WI38 (cell line): ENCODE measurements at regions not wholly inside any gene's neighbourhood (a gene's known extent, or its start where the extent isn't known, plus 50 kb on each side); places are given as distances from the start of the nearest gene placed in this dataset.
"Not testable (repeated sequence)": the region's sequence is repeated elsewhere in the genome, so short reads cannot be mapped to it uniquely, and the experiment has no call there.

Experiments used
- H3K4me3 ChIP-seq: 2 replicates; pipeline ENCODE4 v1.5.1; 2011; ENCODE audit warnings: low read depth, mild to moderate bottlenecking, control low read depth, low read length
- TF ChIP-seq, protein P1 (sequence below): IDR thresholded peaks from 2 replicates; pipeline ENCODE4 v1.5.1; 2012; ENCODE audit warnings: low read depth, mild to moderate bottlenecking, control low read depth, low read length

DNA sequence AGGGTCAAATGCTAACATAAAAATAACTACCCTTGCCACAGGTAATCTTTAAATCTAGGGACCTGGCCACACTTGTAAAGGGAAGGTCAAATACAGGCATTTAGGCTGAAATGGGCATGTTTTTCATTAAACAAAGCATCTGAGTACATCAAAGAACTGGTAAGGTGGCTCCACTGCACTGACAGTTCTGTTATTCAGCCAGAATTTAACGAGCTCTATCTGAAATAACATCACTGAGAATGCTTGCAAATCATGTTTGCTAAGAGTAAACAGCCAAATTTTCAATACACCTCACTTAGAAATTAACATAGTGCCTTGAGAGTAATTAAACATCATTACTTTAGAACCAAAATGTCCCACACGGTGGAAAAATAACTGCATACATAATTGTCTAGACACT lies 118.9 kb downstream of the MTHFS start:
- TF ChIP-seq, protein P1, sequence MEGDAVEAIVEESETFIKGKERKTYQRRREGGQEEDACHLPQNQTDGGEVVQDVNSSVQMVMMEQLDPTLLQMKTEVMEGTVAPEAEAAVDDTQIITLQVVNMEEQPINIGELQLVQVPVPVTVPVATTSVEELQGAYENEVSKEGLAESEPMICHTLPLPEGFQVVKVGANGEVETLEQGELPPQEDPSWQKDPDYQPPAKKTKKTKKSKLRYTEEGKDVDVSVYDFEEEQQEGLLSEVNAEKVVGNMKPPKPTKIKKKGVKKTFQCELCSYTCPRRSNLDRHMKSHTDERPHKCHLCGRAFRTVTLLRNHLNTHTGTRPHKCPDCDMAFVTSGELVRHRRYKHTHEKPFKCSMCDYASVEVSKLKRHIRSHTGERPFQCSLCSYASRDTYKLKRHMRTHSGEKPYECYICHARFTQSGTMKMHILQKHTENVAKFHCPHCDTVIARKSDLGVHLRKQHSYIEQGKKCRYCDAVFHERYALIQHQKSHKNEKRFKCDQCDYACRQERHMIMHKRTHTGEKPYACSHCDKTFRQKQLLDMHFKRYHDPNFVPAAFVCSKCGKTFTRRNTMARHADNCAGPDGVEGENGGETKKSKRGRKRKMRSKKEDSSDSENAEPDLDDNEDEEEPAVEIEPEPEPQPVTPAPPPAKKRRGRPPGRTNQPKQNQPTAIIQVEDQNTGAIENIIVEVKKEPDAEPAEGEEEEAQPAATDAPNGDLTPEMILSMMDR = no peak
- no peak overlapping the region for H3K4me3 ChIP-seq

DNA sequence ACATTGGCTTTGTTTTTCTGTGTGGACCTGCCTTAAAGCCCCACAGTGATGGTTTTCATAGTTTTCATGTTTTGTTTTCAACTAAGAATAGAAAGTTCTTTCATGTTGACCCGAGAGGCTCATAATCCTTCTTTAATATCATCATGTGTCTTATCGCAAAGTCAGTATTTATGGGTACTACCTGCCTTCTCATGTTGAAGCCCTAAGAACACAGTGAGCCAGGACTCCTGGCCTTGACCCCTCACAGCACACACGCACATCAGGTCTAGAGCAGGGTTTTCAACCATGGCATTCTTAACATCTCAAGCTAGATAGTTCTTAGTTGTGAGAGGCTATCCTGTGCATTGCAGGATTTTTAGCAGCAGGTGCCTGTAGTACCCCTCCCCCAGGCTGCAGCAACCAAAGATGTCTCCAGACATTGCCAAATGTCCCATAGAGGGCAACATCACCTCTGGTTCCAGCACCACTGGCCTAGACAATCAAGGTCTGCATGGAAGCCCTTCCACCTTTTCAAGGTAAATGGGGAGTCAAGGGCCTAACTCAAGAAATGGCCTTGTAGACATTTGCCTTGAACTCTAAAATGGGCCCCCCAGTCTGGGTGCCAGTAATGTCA lies 118.3 kb downstream of the MTHFS start:
- no peak overlapping the region for H3K4me3 ChIP-seq
- TF ChIP-seq, protein P1 = no peak

DNA sequence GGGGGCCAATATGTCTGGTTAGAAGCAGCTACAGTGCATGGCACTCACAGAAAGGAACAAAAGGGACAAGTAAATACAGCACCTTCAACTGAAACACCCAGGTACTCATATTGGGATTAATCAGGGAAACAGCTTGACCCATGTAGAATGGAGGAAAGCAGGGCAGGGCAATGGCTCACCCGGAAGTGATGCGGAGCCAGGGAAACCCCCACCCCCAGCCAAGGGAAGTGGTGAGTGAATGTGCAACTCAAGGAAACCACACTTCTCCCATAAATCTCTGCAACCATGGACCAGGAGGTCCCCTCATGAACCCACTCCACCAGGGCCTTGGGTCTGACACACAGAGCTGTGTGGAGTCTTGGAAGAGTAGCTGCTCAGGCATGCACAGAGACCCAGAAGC lies 117.1 kb downstream of the MTHFS start:
- TF ChIP-seq, protein P1 = no peak

DNA sequence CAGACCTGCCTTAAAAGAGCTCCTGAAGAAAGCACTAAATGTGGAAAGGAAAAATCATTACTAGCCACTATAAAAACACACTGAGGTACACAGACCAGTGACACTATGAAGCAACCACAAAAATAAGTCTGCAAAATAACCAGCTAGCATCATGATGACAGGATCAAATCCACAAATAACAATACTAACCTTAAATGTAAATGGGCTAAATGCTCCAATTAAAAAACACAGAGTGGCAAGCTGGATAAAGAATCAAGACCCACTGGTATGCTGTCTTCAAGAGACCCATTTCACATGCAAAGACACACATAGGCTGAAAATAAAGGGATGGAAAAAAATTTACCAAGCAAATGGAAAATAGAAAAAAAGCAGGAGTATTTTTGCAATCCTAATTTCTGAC lies 114.5 kb downstream of the MTHFS start:
- H3K4me3 ChIP-seq = not testable (repeated sequence)

More for the DNA sequence above, 117.1 kb downstream of the MTHFS start:
- H3K4me3 ChIP-seq = no peak overlapping the region
